GM19395 (cell line): ENCODE measurements at regions not wholly inside any gene's neighbourhood (a gene's known extent, or its start where the extent isn't known, plus 50 kb on each side); places are given as distances from the start of the nearest gene placed in this dataset.

Experiments used
- ATAC-seq: cut with Tn5 transposase; IDR thresholded peaks from one replicate; pipeline ENCODE4 v1.9.1; 2021; ENCODE audit warnings: mild to moderate bottlenecking, moderate library complexity; ENCODE audit not compliant: unreplicated experiment

GRCh38 chr15:31151301-31152233 lies 50.0 kb upstream of the TRPM1 start:
- no peak for ATAC-seq

- ATAC-seq = no peak
Observed at GRCh38 chr15:31153531-31153930, 52.0 kb upstream of the TRPM1 start.

GRCh38 chr15:31155151-31155550 lies 53.6 kb upstream of the TRPM1 start:
- ATAC-seq = no peak

DNA sequence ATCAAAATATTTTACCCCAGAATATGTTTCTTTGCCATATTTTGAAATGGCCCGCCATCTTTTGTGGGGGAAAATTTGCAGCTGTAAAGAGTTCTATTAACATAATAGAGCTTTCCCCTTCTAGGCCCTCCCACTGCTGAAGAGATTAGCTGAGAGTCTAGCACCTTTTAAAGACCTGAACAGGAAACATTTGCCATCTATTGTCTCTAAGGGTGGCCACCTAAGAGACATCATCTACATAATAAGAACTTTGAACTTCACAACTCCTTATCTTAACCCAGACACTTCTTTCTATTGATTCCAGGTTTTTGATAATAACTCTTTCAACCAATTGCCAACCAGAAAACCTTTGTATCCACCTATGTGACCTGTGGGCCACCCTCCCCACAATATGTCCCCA lies 54.7 kb upstream of the TRPM1 start:
- ATAC-seq = no peak

DNA sequence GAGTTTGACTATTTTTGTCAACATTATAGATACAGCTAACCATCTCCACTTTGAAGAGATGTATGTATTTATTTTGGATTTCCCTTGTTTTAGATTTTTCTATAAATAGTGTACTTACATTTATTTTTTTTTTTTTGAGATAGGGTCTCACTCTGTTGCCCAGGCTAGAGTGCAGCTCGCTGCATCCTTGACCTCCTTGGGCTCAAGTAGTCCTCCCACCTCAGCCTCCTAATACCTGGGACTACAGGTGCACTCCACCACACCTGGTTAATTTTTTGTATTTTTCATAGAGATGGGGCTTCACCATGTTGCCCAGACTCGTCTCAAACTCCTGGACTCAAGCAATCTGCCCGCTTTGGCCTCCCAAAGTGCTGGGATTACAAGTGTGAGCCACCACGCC lies 55.3 kb upstream of the TRPM1 start:
- no peak for ATAC-seq

- ATAC-seq = no peak
Observed at GRCh38 chr15:31157644-31158069, 56.1 kb upstream of the TRPM1 start.

- no peak for ATAC-seq
Observed at GRCh38 chr15:31158858-31159569, 57.5 kb upstream of the TRPM1 start.

- ATAC-seq = no peak
Observed at GRCh38 chr15:31159837-31160236, 58.3 kb upstream of the TRPM1 start.

GRCh38 chr15:31160297-31160696 lies 58.8 kb upstream of the TRPM1 start:
- no peak for ATAC-seq

- no peak for ATAC-seq
Observed at GRCh38 chr15:31160740-31161495, 59.4 kb upstream of the TRPM1 start.

- ATAC-seq = no peak
Observed at GRCh38 chr15:31161951-31162350, 60.4 kb upstream of the TRPM1 start.

DNA sequence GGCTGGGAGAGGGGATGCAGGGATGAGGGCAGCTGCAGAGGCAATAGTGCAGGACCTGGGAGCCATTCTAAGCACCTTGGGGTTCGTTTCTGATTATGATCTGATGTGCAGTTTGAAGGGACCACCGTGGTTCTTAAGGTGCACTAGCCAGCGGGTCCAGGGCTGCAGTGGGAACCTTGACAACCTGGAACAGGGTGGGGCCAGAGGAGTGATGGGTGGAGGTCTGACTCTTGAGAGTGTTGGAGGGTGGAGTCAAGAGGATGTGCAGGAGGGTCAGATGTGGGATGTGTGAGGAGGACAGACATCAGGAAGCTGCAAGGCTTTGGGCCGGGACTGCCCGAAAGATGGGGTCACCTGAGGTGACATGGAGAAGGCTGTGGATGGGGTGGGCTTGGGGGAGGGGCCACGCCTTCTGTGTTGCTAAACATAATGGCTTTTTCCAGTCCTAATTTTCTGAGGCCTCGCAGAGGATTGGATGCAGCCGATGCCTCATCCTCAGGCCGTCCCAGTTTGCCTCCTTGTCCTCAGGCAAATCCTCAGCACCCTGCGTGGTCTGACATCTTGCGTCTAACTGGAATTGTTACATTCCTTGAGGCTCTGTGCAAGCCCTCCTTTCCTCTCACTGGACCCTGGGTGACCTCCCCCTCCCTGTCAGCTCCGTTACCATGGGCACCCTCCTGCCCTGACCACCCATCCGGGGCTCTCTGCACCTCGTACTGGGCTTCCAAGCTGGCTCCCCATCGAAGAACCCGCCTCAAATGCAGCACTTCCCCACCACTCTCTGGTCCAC lies 61.4 kb upstream of the TRPM1 start:
- no peak for ATAC-seq

GRCh38 chr15:31163769-31164572 lies 62.4 kb upstream of the TRPM1 start:
- no peak for ATAC-seq

- ATAC-seq = no peak
Observed at GRCh38 chr15:31164573-31164912, 63.0 kb upstream of the TRPM1 start.

DNA sequence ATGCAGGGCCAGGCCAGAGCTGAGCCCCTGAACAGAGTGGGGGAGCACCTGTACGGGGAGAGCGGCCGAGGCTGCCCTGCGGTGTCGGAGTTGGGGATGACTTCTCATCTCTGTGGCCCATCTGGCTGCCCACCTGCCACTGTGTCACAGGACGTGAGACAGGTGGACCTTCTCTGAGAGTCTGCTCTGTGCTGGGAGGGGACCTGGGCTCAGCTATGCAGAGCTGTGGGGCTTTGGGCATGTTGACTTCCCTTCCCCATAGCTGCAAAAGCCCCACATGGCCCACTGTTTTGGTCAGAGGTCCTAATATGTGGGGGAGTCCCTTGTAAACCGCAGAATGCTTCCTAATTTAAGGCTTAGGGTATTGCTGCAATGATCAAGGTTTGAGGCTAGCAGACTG lies 68.0 kb upstream of the TRPM1 start:
- ATAC-seq = no peak

DNA sequence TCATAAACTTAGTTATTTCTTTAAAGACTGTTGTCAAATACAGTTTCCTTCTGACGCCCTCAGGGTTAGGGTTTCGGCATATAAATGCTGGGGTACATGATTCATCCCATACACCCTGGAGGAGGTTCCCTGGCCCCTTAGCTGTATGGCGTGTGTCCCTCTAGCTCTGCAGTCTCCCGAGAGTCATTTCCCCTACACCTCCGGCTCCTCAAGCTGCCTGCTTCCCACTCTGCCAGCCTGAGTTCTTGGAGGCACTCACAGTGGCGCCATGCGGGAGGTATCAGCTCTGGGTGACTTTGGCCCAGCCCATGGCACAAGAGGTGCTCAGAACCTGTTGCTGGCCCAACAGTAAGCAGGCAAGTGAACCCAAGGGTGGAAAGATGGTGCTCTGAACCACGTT lies 70.2 kb upstream of the TRPM1 start:
- no peak for ATAC-seq

DNA sequence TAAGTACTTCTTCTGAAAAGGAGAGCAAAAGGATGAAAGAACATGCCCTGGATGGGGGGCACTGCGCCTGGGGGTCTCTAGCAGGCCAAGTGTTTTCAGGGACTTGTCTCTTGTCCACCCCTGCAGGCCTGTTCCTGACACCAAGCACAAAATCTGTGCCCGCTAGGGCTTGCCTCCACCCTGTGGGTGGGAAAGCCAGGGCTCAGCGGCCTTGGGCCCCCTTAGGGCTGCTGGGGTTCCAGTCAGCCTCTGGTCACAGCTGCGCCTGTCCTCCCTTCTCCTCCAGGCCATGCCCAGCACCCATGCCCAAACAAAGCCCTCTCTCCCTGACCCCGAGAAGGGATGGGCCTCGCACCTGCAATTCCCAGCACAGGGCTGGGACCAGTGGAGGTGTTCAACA lies 71.1 kb upstream of the TRPM1 start:
- no peak for ATAC-seq

GRCh38 chr15:31173790-31174450 lies 72.4 kb upstream of the TRPM1 start:
- ATAC-seq = no peak

DNA sequence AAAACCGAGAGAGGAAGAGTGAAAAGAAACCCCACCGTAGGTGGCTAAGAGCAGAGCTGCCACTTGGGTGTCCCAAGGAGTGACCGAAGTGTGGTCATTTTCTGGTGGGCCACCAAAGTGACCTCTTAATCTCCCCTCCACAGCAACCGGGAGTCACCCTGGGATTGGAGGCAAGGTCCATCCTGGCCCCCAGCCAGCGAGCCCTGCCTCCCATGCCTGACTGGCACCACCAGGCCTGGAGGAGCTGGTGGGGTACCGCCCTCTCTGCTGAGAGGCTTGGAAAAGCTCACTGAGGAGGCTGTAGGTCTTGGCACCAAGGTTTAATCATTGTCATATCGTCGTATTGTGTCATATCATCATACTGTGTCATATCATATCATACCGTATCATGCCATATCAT lies 74.0 kb upstream of the TRPM1 start:
- ATAC-seq = no peak
